SK-N-SH treated with all-trans-retinoic acid at 6 μM for 48 hours (cell line): ENCODE measurements at regions not wholly inside any gene's neighbourhood (a gene's known extent, or its start where the extent isn't known, plus 50 kb on each side); places are given as distances from the start of the nearest gene placed in this dataset.

ENCODE experiments used
- ATAC-seq: fragments of 200-7000 bp; cut with Tn5 transposase; 3 replicates; pipeline ENCODE4 v1.9.1; 2020; ENCODE audit warnings: mild to moderate bottlenecking, moderate library complexity
- ARNTL ChIP-seq: fragments of 450-650 bp; formaldehyde crosslinking; IDR thresholded peaks from 2 replicates; pipeline ENCODE4 v1.5.0; 2020; ENCODE audit warnings: low read depth, mild to moderate bottlenecking, moderate library complexity, borderline replicate concordance
- BACH2 ChIP-seq: fragments of 250-450 bp; sonication (Bioruptor Pico); IDR thresholded peaks from 2 replicates; pipeline ENCODE4 v1.9.0; 2021; ENCODE audit warnings: mild to moderate bottlenecking, borderline replicate concordance
- CREB5 ChIP-seq: fragments of 250-450 bp; sonication (Bioruptor Pico); IDR thresholded peaks from 2 replicates; pipeline ENCODE4 v1.5.1; 2020; ENCODE audit warnings: low read depth, mild to moderate bottlenecking, moderate library complexity
- CSDC2 ChIP-seq: fragments of 250-450 bp; sonication (Bioruptor Pico); IDR thresholded peaks from 2 replicates; pipeline ENCODE4 v1.5.0; 2020; ENCODE audit warnings: mild to moderate bottlenecking, moderate library complexity
- ESRRG ChIP-seq: fragments of 250-450 bp; sonication (Bioruptor Pico); IDR thresholded peaks from 2 replicates; pipeline ENCODE4 v1.6.1; 2021; ENCODE audit warnings: mild to moderate bottlenecking
- GLIS3 ChIP-seq: fragments of 250-450 bp; sonication (Bioruptor Pico); IDR thresholded peaks from 2 replicates; pipeline ENCODE4 v1.5.0; 2020; ENCODE audit warnings: mild to moderate bottlenecking, moderate library complexity
- ISL1 ChIP-seq: fragments of 250-450 bp; sonication (Bioruptor Pico); IDR thresholded peaks from 2 replicates; pipeline ENCODE4 v2.1.2; 2022; ENCODE audit warnings: mild to moderate bottlenecking, moderate library complexity
- OSR1 ChIP-seq: fragments of 250-450 bp; sonication (Bioruptor Pico); IDR thresholded peaks from 2 replicates; pipeline ENCODE4 v1.8.0; 2022; ENCODE audit warnings: moderate library complexity, mild to moderate bottlenecking, inconsistent platforms
- PATZ1 ChIP-seq: fragments of 250-450 bp; sonication (Bioruptor Pico); IDR thresholded peaks from 2 replicates; pipeline ENCODE4 v1.8.0; 2020; ENCODE audit warnings: mild to moderate bottlenecking, moderate library complexity, borderline replicate concordance
- POU6F1 ChIP-seq: fragments of 250-450 bp; sonication (Bioruptor Pico); IDR thresholded peaks from 2 replicates; pipeline ENCODE4 v1.8.0; 2021; ENCODE audit warnings: low read depth, mild to moderate bottlenecking, moderate library complexity, borderline replicate concordance
- PPARA ChIP-seq: fragments of 250-450 bp; sonication (Bioruptor Pico); IDR thresholded peaks from 2 replicates; pipeline ENCODE4 v1.5.0; 2020; ENCODE audit warnings: mild to moderate bottlenecking, borderline replicate concordance
- RARB ChIP-seq: fragments of 250-450 bp; sonication (Bioruptor Pico); IDR thresholded peaks from 2 replicates; pipeline ENCODE4 v1.8.0; 2021; ENCODE audit warnings: mild to moderate bottlenecking, moderate library complexity
- SNAI2 ChIP-seq: fragments of 250-450 bp; sonication (Bioruptor Pico); IDR thresholded peaks from 2 replicates; pipeline ENCODE4 v1.5.0; 2020; ENCODE audit warnings: mild to moderate bottlenecking, moderate library complexity
- TCF4 ChIP-seq: fragments of 250-450 bp; sonication (Bioruptor Pico); IDR thresholded peaks from 2 replicates; pipeline ENCODE4 v1.8.0; 2021; ENCODE audit warnings: mild to moderate bottlenecking, moderate library complexity, borderline replicate concordance
- TOX ChIP-seq: fragments of 250-450 bp; sonication (Bioruptor Pico); IDR thresholded peaks from 2 replicates; pipeline ENCODE4 v1.8.0; 2021; ENCODE audit warnings: mild to moderate bottlenecking, moderate library complexity, borderline replicate concordance
- TSHZ2 ChIP-seq: fragments of 250-450 bp; sonication (Bioruptor Pico); IDR thresholded peaks from 2 replicates; pipeline ENCODE4 v1.5.0; 2020; ENCODE audit warnings: mild to moderate bottlenecking, moderate library complexity
- ZC3H10 ChIP-seq: fragments of 250-450 bp; sonication (Bioruptor Pico); IDR thresholded peaks from 2 replicates; pipeline ENCODE4 v1.5.1; 2021; ENCODE audit warnings: mild to moderate bottlenecking, moderate library complexity
- ZFP3 ChIP-seq: fragments of 250-450 bp; sonication (Bioruptor Pico); IDR thresholded peaks from 2 replicates; pipeline ENCODE4 v1.5.0; 2020; ENCODE audit warnings: mild to moderate bottlenecking, moderate library complexity
- ZFP30 ChIP-seq: fragments of 450-650 bp; formaldehyde crosslinking; IDR thresholded peaks from 2 replicates; pipeline ENCODE4 v1.5.0; 2022; ENCODE audit warnings: mild to moderate bottlenecking, moderate library complexity
- ZNF565 ChIP-seq: fragments of 450-650 bp; formaldehyde crosslinking; conservative IDR thresholded peaks from 2 replicates; pipeline ENCODE4 v1.5.0; 2020; ENCODE audit warnings: low read depth, mild to moderate bottlenecking, moderate library complexity
- ZNF70 ChIP-seq: fragments of 450-650 bp; formaldehyde crosslinking; IDR thresholded peaks from 2 replicates; pipeline ENCODE4 v1.5.0; 2020; ENCODE audit warnings: mild to moderate bottlenecking, moderate library complexity
- ZNF8 ChIP-seq: fragments of 450-650 bp; formaldehyde crosslinking; IDR thresholded peaks from 2 replicates; pipeline ENCODE4 v1.5.0; 2020; ENCODE audit warnings: mild to moderate bottlenecking, moderate library complexity

GRCh38 chr4:124519196-124519595, 193.3 kb downstream of the ANKRD50 start:
- no peak for ATAC-seq
- TF ChIP-seq ZFP30 (CRISPR knock-in tag): no peak
- TF ChIP-seq ZFP3 (CRISPR knock-in tag): no peak
- TF ChIP-seq ZNF565: no peak
- no peak for TF ChIP-seq CSDC2 (CRISPR knock-in tag)
- no peak for TF ChIP-seq ESRRG (CRISPR knock-in tag)
- TF ChIP-seq GLIS3: no peak
- no peak for TF ChIP-seq SNAI2 (CRISPR knock-in tag)
- no peak for TF ChIP-seq OSR1
- no peak for TF ChIP-seq TSHZ2
- TF ChIP-seq TCF4: no peak
- TF ChIP-seq RARB: no peak
- no peak for TF ChIP-seq ARNTL (CRISPR knock-in tag)
- TF ChIP-seq ZNF8 (CRISPR knock-in tag): no peak
- TF ChIP-seq, all 23 proteins: peak for 0

GRCh38 chr4:124523816-124524215, 188.7 kb downstream of the ANKRD50 start:
- no peak for ATAC-seq
- TF ChIP-seq OSR1: no peak
- TF ChIP-seq POU6F1: no peak
- TF ChIP-seq RARB: no peak
- TF ChIP-seq ARNTL (CRISPR knock-in tag): no peak
- TF ChIP-seq PPARA (CRISPR knock-in tag): no peak
- TF ChIP-seq ZFP3 (CRISPR knock-in tag): no peak
- TF ChIP-seq PATZ1 (CRISPR knock-in tag): no peak
- no peak for TF ChIP-seq GLIS3
- no peak for TF ChIP-seq ZNF8 (CRISPR knock-in tag)
- no peak for TF ChIP-seq BACH2 (CRISPR knock-in tag)
- no peak for TF ChIP-seq CSDC2 (CRISPR knock-in tag)
- TF ChIP-seq TSHZ2: no peak
- no peak for TF ChIP-seq ZNF70
- TF ChIP-seq ISL1: no peak
- TF ChIP-seq TOX (CRISPR knock-in tag): no peak
- no peak for TF ChIP-seq ZNF565
- no peak for TF ChIP-seq CREB5 (CRISPR knock-in tag)
- no peak for TF ChIP-seq SNAI2 (CRISPR knock-in tag)
- no peak for TF ChIP-seq TCF4
- no peak for TF ChIP-seq ZC3H10 (CRISPR knock-in tag)

- ATAC-seq: no peak
- TF ChIP-seq ISL1: no peak
- TF ChIP-seq ZNF70: no peak
- TF ChIP-seq SNAI2 (CRISPR knock-in tag): no peak
- no peak for TF ChIP-seq CREB5 (CRISPR knock-in tag)
- TF ChIP-seq PPARA (CRISPR knock-in tag): no peak
- no peak for TF ChIP-seq BACH2 (CRISPR knock-in tag)
- no peak for TF ChIP-seq ESRRG (CRISPR knock-in tag)
- TF ChIP-seq CSDC2 (CRISPR knock-in tag): no peak
- no peak for TF ChIP-seq OSR1
- TF ChIP-seq TOX (CRISPR knock-in tag): no peak
- no peak for TF ChIP-seq GLIS3
- no peak for TF ChIP-seq ARNTL (CRISPR knock-in tag)
- no peak for TF ChIP-seq TSHZ2
- TF ChIP-seq TCF4: no peak
- TF ChIP-seq ZNF565: no peak
- no peak for TF ChIP-seq ZC3H10 (CRISPR knock-in tag)
- no peak for TF ChIP-seq ZFP30 (CRISPR knock-in tag)
Observed at GRCh38 chr4:124525524-124525923, 187.0 kb downstream of the ANKRD50 start.
